Erythroblast (primary cell): ENCODE measurements at regions not wholly inside any gene's neighbourhood (a gene's known extent, or its start where the extent isn't known, plus 50 kb on each side); places are given as distances from the start of the nearest gene placed in this dataset.

Source experiments
- GATA1 ChIP-seq: IDR thresholded peaks from 2 replicates; pipeline ENCODE4 v1.6.1; 2011; ENCODE audit warnings: low read depth, mild to moderate bottlenecking, control low read depth, low read length, moderate library complexity
- POLR2A ChIP-seq: IDR thresholded peaks from 2 replicates; pipeline ENCODE4 v1.6.1; 2011; ENCODE audit warnings: mild to moderate bottlenecking, low read length

GRCh38 chr7:131947661-131948060 lies 391.2 kb upstream of the PODXL start:
- TF ChIP-seq POLR2A (no peak), GATA1 (no peak)
